Hindlimb muscle (tissue), 1 donor: ENCODE measurements at regions not wholly inside any gene's neighbourhood (a gene's known extent, or its start where the extent isn't known, plus 50 kb on each side); places are given as distances from the start of the nearest gene placed in this dataset.

Experiments
- DNase-seq: peaks from one replicate; pipeline ENCODE4 v3.0.0-alpha.2; 2013

GRCh38 chr20:4600308-4601014, 85.8 kb upstream of the PRNP start:
- no peak for DNase-seq

- DNase-seq: no peak
Measured at GRCh38 chr20:4597215-4597614, 89.0 kb upstream of the PRNP start.

GRCh38 chr20:4593149-4593525, 93.1 kb upstream of the PRNP start:
- DNase-seq: no peak

DNA sequence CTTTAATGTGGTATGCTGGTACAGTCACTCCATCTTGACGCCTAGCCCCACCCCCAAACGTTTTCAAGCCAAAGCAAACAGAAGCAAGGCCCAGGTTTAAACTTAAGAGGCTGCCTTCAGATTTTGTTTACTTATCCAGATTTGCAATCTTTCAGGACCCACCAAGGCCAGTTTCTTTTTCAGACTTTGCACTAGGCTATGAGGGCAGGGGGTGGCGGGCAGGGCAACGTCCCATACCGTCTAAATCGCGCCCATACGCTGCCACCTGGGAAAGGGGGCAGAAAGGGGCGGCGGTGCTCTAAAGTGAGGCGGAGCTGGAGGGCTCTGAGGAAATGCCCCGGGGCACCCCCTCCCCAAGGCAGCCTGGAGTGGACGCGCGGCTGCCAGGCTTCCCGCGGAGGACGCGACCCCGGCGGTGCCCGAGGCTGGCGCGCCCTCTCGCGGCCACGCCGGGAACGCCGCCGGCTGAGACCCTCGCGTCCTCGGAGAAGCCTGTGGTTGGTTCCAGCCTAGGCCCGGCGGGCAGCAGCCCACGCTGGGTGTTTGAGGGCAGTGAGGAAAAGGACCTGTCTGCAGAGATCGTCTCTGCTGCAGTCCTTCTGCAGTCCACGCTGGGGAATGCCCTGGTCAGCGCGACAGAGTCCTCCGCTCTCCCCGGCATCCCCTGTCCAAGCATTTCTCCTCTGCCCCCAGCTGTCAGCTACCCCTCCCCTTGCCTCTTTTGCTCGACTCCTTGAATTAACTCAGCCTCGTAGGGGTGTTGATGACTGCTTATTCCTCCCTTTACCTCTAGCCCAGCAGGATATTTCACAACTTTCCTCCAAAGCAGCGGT, 93.7 kb upstream of the PRNP start:
- peak; percentile 47 for DNase-seq

GRCh38 chr20:4591975-4592315, 94.3 kb upstream of the PRNP start:
- DNase-seq: no peak

GRCh38 chr20:4585758-4586157, 100.5 kb upstream of the PRNP start:
- no peak for DNase-seq

GRCh38 chr20:4585104-4585753, 101.0 kb upstream of the PRNP start:
- no peak for DNase-seq

DNA sequence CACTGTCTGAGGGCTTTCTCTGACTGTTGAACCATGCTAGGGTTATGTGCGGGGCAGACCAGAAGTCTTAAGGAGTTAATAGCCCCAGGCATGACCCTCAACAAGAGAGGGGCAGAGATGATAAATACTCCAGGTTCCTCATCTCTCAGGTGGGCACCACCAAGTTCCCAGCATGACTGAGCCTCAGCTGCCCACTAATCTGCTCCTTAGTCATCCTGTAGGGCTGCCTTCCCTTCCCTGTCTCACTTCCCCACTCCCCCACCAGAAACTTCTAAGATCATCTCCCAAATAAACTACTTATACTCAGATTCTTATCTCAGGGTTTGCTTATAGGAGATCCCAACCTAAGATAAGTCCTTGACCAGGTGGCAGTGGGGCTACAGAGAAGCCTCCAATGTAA, 101.7 kb upstream of the PRNP start:
- DNase-seq: no peak

DNA sequence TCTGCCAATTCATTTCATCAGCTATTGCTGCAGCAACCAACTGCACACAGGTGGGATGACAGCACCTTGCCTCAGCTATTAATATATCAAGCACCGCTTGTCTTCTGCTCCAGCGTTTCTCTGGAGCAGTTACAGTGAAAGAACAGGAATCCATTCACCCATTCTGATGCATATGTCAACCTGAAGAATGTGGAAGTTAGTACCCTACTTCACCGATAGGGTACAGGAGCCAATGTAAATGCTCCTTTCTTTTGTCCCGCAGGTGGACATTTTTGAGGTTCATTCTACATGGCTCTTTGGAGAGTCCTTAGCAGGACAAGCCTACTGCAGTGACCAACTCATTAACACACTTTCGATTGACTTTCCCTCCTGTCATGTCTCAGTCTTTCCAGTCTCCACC, 104.4 kb upstream of the PRNP start:
- DNase-seq: no peak

DNA sequence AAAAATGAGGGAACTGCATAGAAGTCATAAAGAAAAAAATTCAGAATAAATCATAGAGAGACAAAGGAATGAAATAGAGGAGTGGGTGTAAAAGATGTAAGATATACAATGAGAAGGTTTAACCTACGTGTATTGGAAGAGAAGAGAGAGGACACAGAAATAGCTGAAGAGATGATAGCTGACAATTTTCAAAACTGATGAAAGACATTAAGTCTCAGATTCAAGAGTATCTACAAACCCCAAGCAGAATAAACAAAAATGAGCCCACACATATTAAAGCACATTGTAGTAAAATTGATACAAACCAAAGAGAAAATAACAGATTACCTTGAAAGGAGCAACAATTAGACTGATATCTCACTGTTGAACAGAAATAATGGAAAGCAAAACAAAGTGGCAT, 107.9 kb upstream of the PRNP start:
- DNase-seq: no peak

GRCh38 chr20:4574356-4574690, 111.9 kb upstream of the PRNP start:
- DNase-seq: no peak

- no peak for DNase-seq
Measured at GRCh38 chr20:4573564-4574355, 112.5 kb upstream of the PRNP start.

- no peak for DNase-seq
Measured at GRCh38 chr20:4571759-4572531, 114.3 kb upstream of the PRNP start.

DNA sequence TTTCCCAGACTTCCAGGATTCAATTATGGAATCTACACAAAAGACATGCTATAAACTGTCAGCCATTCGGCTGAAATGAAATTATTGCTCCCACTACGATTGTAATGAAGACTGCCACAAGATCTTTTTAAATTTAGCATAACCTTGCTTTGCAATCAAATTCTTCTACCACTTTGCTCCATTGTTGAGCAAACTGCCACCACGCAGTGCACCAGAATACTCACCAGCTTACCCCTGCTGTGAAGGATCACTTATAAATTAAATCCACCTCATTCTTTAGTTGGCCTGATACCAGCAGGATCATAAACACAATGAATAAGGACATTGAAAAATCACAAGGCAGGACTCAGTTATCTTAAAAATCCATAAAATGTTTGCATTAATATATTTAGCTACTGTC, 116.4 kb upstream of the PRNP start:
- no peak for DNase-seq

GRCh38 chr20:4569092-4569491, 117.2 kb upstream of the PRNP start:
- no peak for DNase-seq

- no peak for DNase-seq
Measured at GRCh38 chr20:4568361-4568959, 117.8 kb upstream of the PRNP start.

DNA sequence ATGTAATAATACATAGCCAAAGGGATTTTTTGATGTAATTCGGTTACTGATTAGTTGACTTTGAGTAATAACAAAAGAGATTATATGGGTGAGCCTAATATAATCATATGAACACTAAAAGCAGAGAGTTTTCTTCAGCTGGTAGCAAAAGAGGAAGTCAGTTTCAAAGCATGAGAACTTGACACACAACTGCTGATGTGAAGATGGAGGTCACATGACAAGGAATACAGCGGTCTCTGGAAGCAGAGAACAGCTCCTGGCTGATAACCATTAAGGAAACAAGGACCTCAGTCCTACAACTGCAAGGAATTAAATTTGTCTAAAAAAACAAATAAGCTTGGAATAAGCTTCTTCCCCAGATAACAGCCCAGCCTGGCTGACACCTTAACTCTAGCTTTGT, 119.1 kb upstream of the PRNP start:
- DNase-seq: no peak

DNA sequence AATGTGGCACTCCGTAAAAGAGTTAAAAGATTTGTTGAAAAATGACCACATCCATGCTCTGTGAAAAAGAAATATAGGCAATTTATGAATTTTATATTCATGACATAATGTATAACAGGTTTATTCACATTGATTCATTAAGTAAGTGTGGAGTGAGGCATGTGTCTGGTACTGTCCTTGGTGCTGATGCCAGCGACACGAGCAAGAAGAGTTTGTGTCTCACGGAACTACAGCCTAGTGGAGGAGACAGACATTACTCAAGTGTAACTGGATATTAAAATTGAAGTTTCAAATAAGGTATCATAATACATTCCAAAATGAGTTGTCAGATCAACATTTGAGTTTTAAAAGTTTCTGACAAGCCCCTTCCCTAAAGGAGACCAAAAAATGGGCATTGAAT, 122.7 kb upstream of the PRNP start:
- peak; percentile 21 for DNase-seq

DNA sequence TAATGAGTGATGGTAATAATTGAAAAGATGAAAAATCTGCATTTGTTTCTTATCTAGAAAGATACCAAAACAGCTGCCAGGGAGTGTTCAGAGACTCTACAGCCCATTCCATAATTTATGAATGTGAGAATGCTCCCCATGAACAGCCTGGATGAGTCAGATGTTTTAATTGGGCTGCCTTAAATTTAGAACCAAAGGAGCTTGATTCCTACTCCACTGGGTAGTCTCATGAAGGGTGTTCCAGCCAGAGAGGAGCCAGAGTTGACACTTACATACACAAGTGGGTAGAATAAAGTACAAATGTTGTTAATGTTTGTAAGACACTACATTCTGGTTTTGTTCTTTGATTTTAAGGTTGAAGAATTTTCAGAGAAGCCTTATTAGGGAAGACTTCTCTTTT, 123.2 kb upstream of the PRNP start:
- no peak for DNase-seq

DNA sequence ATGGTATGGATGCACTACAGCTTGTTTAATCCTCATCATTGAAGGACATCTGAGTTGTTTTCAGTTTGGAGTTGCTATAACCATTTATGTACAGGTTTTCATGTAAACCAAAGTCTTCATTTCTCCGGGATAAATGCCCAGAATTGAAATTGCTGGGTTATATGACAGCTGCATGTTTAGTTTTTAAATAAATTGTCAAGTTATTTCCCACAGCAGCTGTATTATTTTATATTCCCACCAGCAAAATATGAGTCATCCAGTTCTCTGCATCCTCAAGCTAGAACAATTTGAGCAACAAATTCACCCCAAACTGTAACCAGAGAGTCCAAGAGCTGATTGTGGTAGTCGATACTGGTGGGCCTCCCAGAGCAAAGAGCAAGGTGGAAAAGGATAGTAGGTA, 125.6 kb upstream of the PRNP start:
- DNase-seq: no peak

GRCh38 chr20:4559906-4560305, 126.3 kb upstream of the PRNP start:
- DNase-seq: no peak

GRCh38 chr20:4559106-4559505, 127.2 kb upstream of the PRNP start:
- no peak for DNase-seq
